ENCODE measurements at regions not wholly inside any gene's neighbourhood (a gene's known extent, or its start where the extent isn't known, plus 50 kb on each side); places are given as distances from the start of the nearest gene placed in this dataset.
A peak's percentile ranks its signal among the peaks of the same experiment; 100 is the strongest.

- intact Hi-C loops (cut with micrococcal nuclease; ENCODE audit: unreplicated experiment) = no loop called here
- Histone ChIP-seq H3K27ac (ENCODE audit: control insufficient read depth, insufficient read depth) (no peak overlapping the region), H4K20me1 (ENCODE audit: control insufficient read depth, insufficient read depth) (no peaks in the 10 kb centered on the region), H3K9ac (ENCODE audit: control insufficient read depth, insufficient read depth, low read length) (no peak overlapping the region), H3K4me1 (ENCODE audit: control insufficient read depth, insufficient read depth, low read length) (no peaks in the 10 kb centered on the region), H3K79me2 (ENCODE audit: control insufficient read depth, insufficient read depth, low read length) (no peaks in the 10 kb centered on the region), H2AFZ (ENCODE audit: control insufficient read depth, low read depth, low read length) (no peak overlapping the region; the same call in 1 of the 2 replicates), H3K9me3 (replicated peaks; ENCODE audit: control insufficient read depth, insufficient read depth, low read length) (no peaks in the 10 kb centered on the region), H3K4me3 (no peak overlapping the region), H3K4me2 (ENCODE audit: control insufficient read depth, insufficient read depth) (no peak overlapping the region), H3K36me3 (ENCODE audit: control insufficient read depth in 2 of 2, insufficient read depth in 2 of 2, low read length in 1 of 2) (no peaks in the 10 kb centered on the region), H3K27me3 (replicated peaks in 1 of 2; ENCODE audit: control insufficient read depth in 2 of 2, insufficient read depth in 2 of 2, low read length in 1 of 2) (no peaks in the 10 kb centered on the region)
- TF ChIP-seq SPI1 (IDR thresholded peaks at IDR 0.05; ENCODE audit: borderline replicate concordance, insufficient read depth, low read depth, low read length) = peak; percentile 62; the same call in 1 of the 2 replicates
- peak in 1 of 2 experiments; percentile 15; a peak in 2 of 4 replicates for TF ChIP-seq IKZF2 (IDR thresholded peaks at IDR 0.05)
- no peak for TF ChIP-seq FOS (IDR thresholded peaks at IDR 0.05; ENCODE audit: borderline replicate concordance, extremely low read depth, insufficient read length)
- no peak for TF ChIP-seq RELB (IDR thresholded peaks at IDR 0.05; ENCODE audit: low read depth)
- TF ChIP-seq NRF1 (conservative IDR thresholded peaks at IDR 0.05; ENCODE audit: low read depth, low read length) = no peak
- no peak for TF ChIP-seq MTA3 (IDR thresholded peaks at IDR 0.05; ENCODE audit: borderline replicate concordance, low read length)
- CTCF ChIA-PET = interaction anchor here (0.8 to 2.2 kb wide), 6 partner anchors 16 to 143 kb away, joined by 3 to 4 read pairs (median 3); no protein-coding TSS in a partner anchor
- RAD21 ChIA-PET (ENCODE audit: unreplicated experiment) = no interaction called here
- in situ Hi-C loops (cut with MboI) = no loop called here
- POLR2A ChIA-PET = no interaction called here
- BruUV-seq (replicated peaks) = no TSS peak
- DNase-seq (ENCODE audit: low read depth, low spot score) (no peak), FAIRE-seq (no peak), ATAC-seq (peak; percentile 32; the same call in 2 of the 3 replicates)
- SMC1A ChIA-PET (ENCODE audit: uncharacterized antibody, unreplicated experiment) = interaction anchor here (0.7 to 2.0 kb wide), 4 partner anchors 19 to 140 kb away, joined by 3 to 4 read pairs (median 3); no protein-coding TSS in a partner anchor
- WGBS (ENCODE audit: insufficient coverage, insufficient replicate concordance, low lambda C conversion rate, missing lambda C conversion rate) = 11% methylated on average over 3 of the region's 3 CpGs
These were observed 591.6 kb downstream of the PKHD1 start for GRCh38 chr6:51495610-51496396.

Measured in GM12878 (cell line).